Gastrocnemius medialis (tissue), 4 donors: ENCODE measurements at regions not wholly inside any gene's neighbourhood (a gene's known extent, or its start where the extent isn't known, plus 50 kb on each side); places are given as distances from the start of the nearest gene placed in this dataset.

Experiments used
- CTCF ChIP-seq, 5 experiments: fragments of 450-650 bp in 3 of 5; fragments of 200-600 bp in 2 of 5; sonication (generic) in 2 of 5; IDR thresholded peaks in 4 of 5; conservative IDR thresholded peaks in 1 of 5; 1 replicate in 4 of 5; 2 replicates in 1 of 5; pipeline ENCODE4 v1.5.1; 2016 to 2019; ENCODE audit warnings: antibody characterized with exemption in 5 of 5, mild to moderate bottlenecking in 3 of 5, moderate library complexity in 3 of 5
- POLR2A ChIP-seq, 2 donors: fragments of 450-650 bp; IDR thresholded peaks; one replicate each; pipeline ENCODE4 v1.6.1; 2017; ENCODE audit warnings: antibody characterized with exemption in 2 of 2, mild to moderate bottlenecking in 2 of 2, moderate library complexity in 2 of 2

GRCh38 chr4:137627739-137628460, 95.6 kb upstream of the PCDH18 start:
- TF ChIP-seq POLR2A (IDR thresholded peaks at IDR 0.05) = no peak
- no peak for TF ChIP-seq CTCF (IDR thresholded peaks at IDR 0.05 in 4 of 5, conservative IDR thresholded peaks at IDR 0.05 in 1 of 5)
